AG09309 (cell line): ENCODE measurements at regions not wholly inside any gene's neighbourhood (a gene's known extent, or its start where the extent isn't known, plus 50 kb on each side); places are given as distances from the start of the nearest gene placed in this dataset.
"Not testable (repeated sequence)": the region's sequence is repeated elsewhere in the genome, so short reads cannot be mapped to it uniquely, and the experiment has no call there.

ENCODE experiments used
- DNase-seq: peaks from one replicate; pipeline ENCODE4 v3.0.0-alpha.2; 2010; ENCODE audit warnings: low read depth
- H3K4me3 ChIP-seq: 2 replicates; pipeline ENCODE4 v1.5.1; 2011; ENCODE audit warnings: mild to moderate bottlenecking, low read depth, low read length, moderate library complexity; ENCODE audit not compliant: control insufficient read depth
- TF ChIP-seq, protein P1 (sequence below): IDR thresholded peaks from 2 replicates; pipeline ENCODE4 v1.5.1; 2011; ENCODE audit warnings: mild to moderate bottlenecking, low read depth, low read length, inconsistent platforms; ENCODE audit not compliant: insufficient read depth, control insufficient read depth; ENCODE audit errors: missing control alignments

- no peak for DNase-seq
- TF ChIP-seq, protein P1, sequence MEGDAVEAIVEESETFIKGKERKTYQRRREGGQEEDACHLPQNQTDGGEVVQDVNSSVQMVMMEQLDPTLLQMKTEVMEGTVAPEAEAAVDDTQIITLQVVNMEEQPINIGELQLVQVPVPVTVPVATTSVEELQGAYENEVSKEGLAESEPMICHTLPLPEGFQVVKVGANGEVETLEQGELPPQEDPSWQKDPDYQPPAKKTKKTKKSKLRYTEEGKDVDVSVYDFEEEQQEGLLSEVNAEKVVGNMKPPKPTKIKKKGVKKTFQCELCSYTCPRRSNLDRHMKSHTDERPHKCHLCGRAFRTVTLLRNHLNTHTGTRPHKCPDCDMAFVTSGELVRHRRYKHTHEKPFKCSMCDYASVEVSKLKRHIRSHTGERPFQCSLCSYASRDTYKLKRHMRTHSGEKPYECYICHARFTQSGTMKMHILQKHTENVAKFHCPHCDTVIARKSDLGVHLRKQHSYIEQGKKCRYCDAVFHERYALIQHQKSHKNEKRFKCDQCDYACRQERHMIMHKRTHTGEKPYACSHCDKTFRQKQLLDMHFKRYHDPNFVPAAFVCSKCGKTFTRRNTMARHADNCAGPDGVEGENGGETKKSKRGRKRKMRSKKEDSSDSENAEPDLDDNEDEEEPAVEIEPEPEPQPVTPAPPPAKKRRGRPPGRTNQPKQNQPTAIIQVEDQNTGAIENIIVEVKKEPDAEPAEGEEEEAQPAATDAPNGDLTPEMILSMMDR = no peak
- H3K4me3 ChIP-seq = no peak overlapping the region
Measured at GRCh38 chr4:10803713-10804343, 119.3 kb upstream of the CLNK start.

GRCh38 chr4:10787365-10787764 is 102.8 kb upstream of the CLNK start:
- H3K4me3 ChIP-seq = no peak overlapping the region
- no peak for DNase-seq
- TF ChIP-seq, protein P1 = no peak

DNA sequence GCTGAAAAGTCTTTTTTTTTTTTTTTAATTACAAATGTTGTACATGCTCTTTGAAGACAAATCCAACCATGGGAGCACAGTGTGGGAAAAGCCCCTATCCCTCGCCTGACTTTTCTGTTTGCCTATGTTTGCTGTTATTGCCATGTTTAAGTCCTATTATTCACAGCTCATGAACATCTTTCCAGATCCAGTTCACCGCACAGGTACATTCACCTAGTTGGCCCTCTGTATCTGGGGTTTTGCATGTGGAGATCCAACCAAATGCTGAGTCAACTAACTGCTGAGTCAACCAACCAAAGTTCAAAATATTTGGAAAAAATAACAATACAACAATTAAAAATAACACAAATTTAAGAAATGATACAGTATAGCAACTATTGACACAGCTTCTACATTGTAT is 100.1 kb upstream of the CLNK start:
- DNase-seq = no peak
- TF ChIP-seq, protein P1 = no peak
- no peak overlapping the region for H3K4me3 ChIP-seq

DNA sequence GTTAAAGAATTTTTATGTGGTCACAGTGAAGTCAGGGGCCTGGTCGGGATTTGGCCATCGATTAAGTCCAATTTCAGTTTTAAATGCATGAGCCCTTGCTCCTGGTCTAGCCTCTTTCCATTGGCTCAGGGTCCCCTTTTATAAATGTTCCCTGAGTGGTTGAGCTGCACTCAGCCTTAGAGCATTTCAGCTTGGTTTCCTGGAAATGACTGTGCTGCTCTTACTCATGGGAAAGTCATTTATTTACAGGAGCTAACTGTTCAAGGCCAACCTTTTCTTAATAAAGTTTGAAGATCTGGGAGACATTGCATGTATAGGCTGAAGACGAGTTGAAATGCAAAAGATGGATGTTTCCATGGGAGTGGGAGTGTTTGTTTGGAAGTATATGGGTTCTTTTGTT is 98.8 kb upstream of the CLNK start:
- H3K4me3 ChIP-seq = no peak overlapping the region
- TF ChIP-seq, protein P1 = no peak
- DNase-seq = peak; percentile 14

- DNase-seq = no peak
- no peak overlapping the region for H3K4me3 ChIP-seq
- TF ChIP-seq, protein P1 = no peak
Measured at GRCh38 chr4:10781805-10782204, 97.2 kb upstream of the CLNK start.

GRCh38 chr4:10780803-10781202 is 96.2 kb upstream of the CLNK start:
- H3K4me3 ChIP-seq, DNase-seq: not testable (repeated sequence)

DNA sequence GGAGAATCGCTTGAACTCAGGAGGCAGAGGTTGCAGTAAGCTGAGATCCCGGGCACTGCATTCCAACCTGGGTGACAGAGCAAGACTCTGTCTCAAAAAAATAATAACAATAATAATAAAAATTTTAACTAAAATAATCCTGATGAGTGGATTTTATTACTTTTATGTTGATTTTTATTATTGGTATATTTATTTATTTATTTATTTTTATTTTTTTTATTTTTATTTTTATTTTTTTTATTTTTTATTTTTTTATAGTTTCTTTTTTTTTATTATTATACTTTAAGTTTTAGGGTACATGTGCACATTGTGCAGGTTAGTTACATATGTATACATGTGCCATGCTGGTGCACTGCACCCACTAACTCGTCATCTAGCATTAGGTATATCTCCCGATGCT is 90.6 kb upstream of the CLNK start:
- not testable (repeated sequence) for DNase-seq, H3K4me3 ChIP-seq

GRCh38 chr4:10773656-10774055 is 89.1 kb upstream of the CLNK start:
- TF ChIP-seq, protein P1 = no peak
- no peak overlapping the region for H3K4me3 ChIP-seq
- no peak for DNase-seq
